AG04450 (cell line): ENCODE measurements at regions not wholly inside any gene's neighbourhood (a gene's known extent, or its start where the extent isn't known, plus 50 kb on each side); places are given as distances from the start of the nearest gene placed in this dataset.

Experiments used
- CTCF ChIA-PET: fragments of 300-600, 350-600 bp; formaldehyde crosslinking; extraction: SDS; loops from one replicate; lab custom pipeline; 2022; ENCODE audit warnings: antibody characterized with exemption, inconsistent platforms; lab: Charles Lee
- POLR2A ChIA-PET: fragments of 350-600 bp; formaldehyde crosslinking; extraction: SDS; loops from one replicate; lab custom pipeline; 2021; ENCODE audit warnings: antibody characterized with exemption, inconsistent platforms; lab: Yijun Ruan, JAX
- DNase-seq: peaks from one replicate; pipeline ENCODE4 v3.0.0-alpha.2; 2011; ENCODE audit warnings: low read depth, low spot score
- H3K27ac ChIP-seq: one replicate; pipeline ENCODE4 v1.5.1; 2012; ENCODE audit warnings: low read depth, low read length, control low read depth
- H3K27me3 ChIP-seq: one replicate; pipeline ENCODE4 v1.6.0; 2012; ENCODE audit warnings: low read length; ENCODE audit not compliant: control insufficient read depth, insufficient read depth
- H3K4me3 ChIP-seq: 2 replicates; pipeline ENCODE4 v1.5.1; 2011; ENCODE audit warnings: mild to moderate bottlenecking, low read depth, low read length, control low read depth
- H3K9me3 ChIP-seq: 2 replicates; pipeline ENCODE4 v1.5.1; 2012; ENCODE audit warnings: low read length; ENCODE audit not compliant: control insufficient read depth, insufficient read depth
- CTCF ChIP-seq: IDR thresholded peaks from 2 replicates; pipeline ENCODE4 v1.5.1; 2011; ENCODE audit warnings: low read depth, low read length, control low read depth, inconsistent platforms

- ChIA-PET POLR2A (no interaction called here), CTCF (no interaction called here)
These were observed 61.6 kb upstream of the CTNNB1 start for GRCh38 chr3:41137686-41138111.

DNA sequence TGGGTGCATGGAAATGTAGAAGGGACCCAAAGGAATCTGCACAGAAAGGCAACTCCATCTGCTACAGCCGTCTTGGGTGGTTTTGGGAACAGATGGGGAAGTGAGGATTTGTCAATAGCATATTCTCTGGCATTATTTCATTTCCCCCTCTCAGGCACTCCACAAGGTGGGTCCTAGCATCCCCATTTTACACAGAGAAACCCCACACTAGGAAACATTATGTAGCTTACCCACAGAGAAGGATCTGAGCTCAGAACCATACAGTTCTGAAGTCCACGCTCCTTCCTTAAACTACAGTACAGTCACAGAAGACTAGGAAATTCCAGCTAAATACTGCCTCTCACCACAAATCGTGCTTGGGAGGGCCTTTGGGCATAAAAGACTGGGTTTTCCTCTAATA, 61.2 kb upstream of the CTNNB1 start:
- H3K4me3 ChIP-seq: no peak overlapping the region
- POLR2A ChIA-PET: no interaction called here
- H3K27me3 ChIP-seq: no peaks in the 10 kb centered on the region
- CTCF ChIA-PET: no interaction called here
- no peaks in the 10 kb centered on the region for H3K9me3 ChIP-seq
- no peak overlapping the region for H3K27ac ChIP-seq
- no peak for DNase-seq
- TF ChIP-seq CTCF: no peak

More at GRCh38 chr3:41137686-41138111, 61.6 kb upstream of the CTNNB1 start:
- H3K9me3 ChIP-seq: no peaks in the 10 kb centered on the region
- no peak for TF ChIP-seq CTCF
- H3K27ac ChIP-seq: no peak overlapping the region
- no peak for DNase-seq
- no peaks in the 10 kb centered on the region for H3K27me3 ChIP-seq
- H3K4me3 ChIP-seq: no peak overlapping the region

- ChIA-PET POLR2A (no interaction called here), CTCF (no interaction called here)
- Histone ChIP-seq H3K4me3 (no peak overlapping the region), H3K27ac (no peak overlapping the region), H3K27me3 (no peaks in the 10 kb centered on the region), H3K9me3 (no peaks in the 10 kb centered on the region)
- no peak for DNase-seq
- no peak for TF ChIP-seq CTCF
These were observed 60.7 kb upstream of the CTNNB1 start for GRCh38 chr3:41138601-41139000.

DNA sequence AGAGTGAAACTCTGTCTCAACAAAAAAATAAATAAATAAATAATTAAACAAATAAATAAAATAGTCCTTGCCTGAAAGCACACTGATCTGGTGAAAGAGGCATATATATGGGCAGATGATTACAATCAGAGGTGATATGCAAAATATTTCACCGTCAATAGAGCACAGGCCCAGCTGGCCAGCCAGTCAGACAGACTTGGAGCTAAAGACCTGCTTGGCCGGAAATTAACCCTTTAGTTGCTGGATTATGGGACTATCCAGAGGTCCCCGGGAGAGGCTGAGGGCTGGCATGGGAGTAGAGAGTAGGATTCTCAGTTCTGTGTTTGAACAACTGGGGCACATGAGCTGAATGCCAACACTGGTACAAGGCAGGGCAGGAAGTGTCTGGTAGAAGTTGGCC, 59.1 kb upstream of the CTNNB1 start:
- Histone ChIP-seq H3K27me3 (no peaks in the 10 kb centered on the region), H3K27ac (no peak overlapping the region), H3K4me3 (no peak overlapping the region), H3K9me3 (no peaks in the 10 kb centered on the region)
- no peak for TF ChIP-seq CTCF
- DNase-seq: no peak
- ChIA-PET CTCF (no interaction called here), POLR2A (no interaction called here)

DNA sequence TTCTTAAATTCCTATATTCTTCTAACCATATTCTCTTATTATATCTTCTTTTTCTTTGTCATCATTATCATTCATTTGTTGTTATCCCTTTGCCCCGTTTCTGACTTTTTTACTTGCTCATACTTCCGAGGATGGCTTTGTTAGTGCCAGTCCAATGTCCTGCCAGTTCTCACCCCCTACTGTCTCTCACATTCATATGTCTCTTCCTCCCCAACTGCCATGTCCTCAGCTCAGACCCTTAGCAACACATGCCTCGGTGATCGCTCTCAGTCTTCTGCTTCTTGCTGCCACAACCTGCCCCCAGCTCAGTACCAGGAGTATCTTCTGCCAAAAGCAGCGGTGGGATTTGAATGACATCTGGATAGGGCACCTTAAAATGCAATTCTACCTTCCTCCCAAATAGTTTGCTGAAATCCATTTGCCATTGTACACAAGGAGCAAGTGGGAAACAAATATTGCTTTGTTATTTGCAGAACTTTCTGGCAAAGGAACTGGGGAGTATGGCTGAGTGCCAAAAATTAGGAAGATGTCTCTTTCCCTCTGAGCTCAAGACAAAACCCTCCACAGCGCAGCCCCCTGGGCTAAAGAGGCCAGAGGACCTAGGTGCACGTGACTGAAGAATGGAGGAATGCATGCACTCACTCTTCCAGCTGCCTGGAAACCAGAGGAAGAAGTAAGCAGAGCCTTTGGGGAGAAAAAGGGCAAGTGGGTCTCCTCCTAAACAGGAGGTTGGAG, 57.7 kb upstream of the CTNNB1 start:
- TF ChIP-seq CTCF: no peak
- Histone ChIP-seq H3K27ac (no peak overlapping the region), H3K27me3 (no peaks in the 10 kb centered on the region), H3K4me3 (no peak overlapping the region), H3K9me3 (no peaks in the 10 kb centered on the region)
- no peak for DNase-seq
- POLR2A ChIA-PET: no interaction called here
- CTCF ChIA-PET: no interaction called here
